Keratinocyte (primary cell): ENCODE measurements at regions not wholly inside any gene's neighbourhood (a gene's known extent, or its start where the extent isn't known, plus 50 kb on each side); places are given as distances from the start of the nearest gene placed in this dataset.

ENCODE experiments used
- DNase-seq: peaks from one replicate; pipeline ENCODE4 v3.0.0-alpha.2; 2011; ENCODE audit warnings: low read depth, missing footprints, low spot score
- FAIRE-seq: peaks from 2 replicates; lab custom pipeline; 2011; peaks lifted over from hg19 to GRCh38; lab: Jason Lieb, UNC
- H2AFZ ChIP-seq: 2 replicates; pipeline ENCODE4 v1.6.0; 2012; ENCODE audit warnings: low read length, control low read depth, inconsistent platforms; ENCODE audit not compliant: control insufficient read depth
- H3K27ac ChIP-seq: 2 replicates; pipeline ENCODE4 v1.5.1; 2011; ENCODE audit warnings: low read length; ENCODE audit not compliant: control insufficient read depth, insufficient read depth
- H3K27me3 ChIP-seq: 3 replicates; pipeline ENCODE4 v1.6.0; 2011; ENCODE audit warnings: low read length; ENCODE audit not compliant: control insufficient read depth, insufficient read depth; ENCODE audit errors: extremely low read depth
- H3K36me3 ChIP-seq, 2 experiments: 2 replicates in 1 of 2; 3 replicates in 1 of 2; pipeline ENCODE4 v1.5.1; 2011; ENCODE audit warnings: low read length in 2 of 2, mild to moderate bottlenecking in 1 of 2; ENCODE audit not compliant: control insufficient read depth in 2 of 2, insufficient read depth in 2 of 2; ENCODE audit errors: extremely low read depth in 1 of 2
- H3K4me1 ChIP-seq: 3 replicates; pipeline ENCODE4 v1.5.1; 2011; ENCODE audit warnings: low read length; ENCODE audit not compliant: control insufficient read depth, insufficient read depth; ENCODE audit errors: extremely low read depth
- H3K4me2 ChIP-seq: 3 replicates; pipeline ENCODE4 v1.6.0; 2011; ENCODE audit warnings: low read depth, low read length; ENCODE audit not compliant: control insufficient read depth, insufficient read depth; ENCODE audit errors: extremely low read depth
- H3K4me3 ChIP-seq, 3 experiments: fragments of 200-600 bp in 1 of 3; sonication (generic) in 1 of 3; 2 replicates in 2 of 3; 3 replicates in 1 of 3; pipeline ENCODE4 v1.5.1; 2011 to 2016; ENCODE audit warnings: low read length in 3 of 3, mild to moderate bottlenecking in 3 of 3, control low read depth in 2 of 3, inconsistent platforms in 1 of 3, low read depth in 1 of 3, mixed read lengths in 1 of 3, mixed run types in 1 of 3, moderate library complexity in 1 of 3; ENCODE audit not compliant: control insufficient read depth in 2 of 3, insufficient read depth in 2 of 3; ENCODE audit errors: extremely low read depth in 1 of 3
- H3K79me2 ChIP-seq: 2 replicates; pipeline ENCODE4 v1.6.0; 2012; ENCODE audit warnings: low read length; ENCODE audit not compliant: control insufficient read depth, insufficient read depth
- H3K9ac ChIP-seq: 3 replicates; pipeline ENCODE4 v1.6.0; 2011; ENCODE audit warnings: low read length; ENCODE audit not compliant: control insufficient read depth, insufficient read depth; ENCODE audit errors: extremely low read depth
- H3K9me1 ChIP-seq: 3 replicates; pipeline ENCODE4 v1.6.0; 2011; ENCODE audit warnings: low read length; ENCODE audit not compliant: control insufficient read depth, insufficient read depth; ENCODE audit errors: extremely low read depth
- H3K9me3 ChIP-seq: 2 replicates; pipeline ENCODE4 v1.5.1; 2012; ENCODE audit warnings: low read depth, low read length; ENCODE audit not compliant: control insufficient read depth
- H4K20me1 ChIP-seq: 3 replicates; pipeline ENCODE4 v1.6.0; 2011; ENCODE audit warnings: low read length; ENCODE audit not compliant: control insufficient read depth, insufficient read depth; ENCODE audit errors: extremely low read depth
- CTCF ChIP-seq, 3 experiments: IDR thresholded peaks in 1 of 3; conservative IDR thresholded peaks in 1 of 3; optimal IDR thresholded peaks in 1 of 3; 2 replicates in 2 of 3; 3 replicates in 1 of 3; pipeline versions ENCODE3 to v1.5.1; 2011; ENCODE audit warnings: low read length in 3 of 3, mild to moderate bottlenecking in 3 of 3, moderate library complexity in 2 of 3, control low read depth in 1 of 3, inconsistent platforms in 1 of 3; ENCODE audit not compliant: insufficient read depth in 2 of 3; ENCODE audit errors: extremely low read depth in 1 of 3
- EZH2 ChIP-seq: IDR thresholded peaks from one replicate; pipeline ENCODE4 v1.6.1; 2012; ENCODE audit warnings: inconsistent platforms, mild to moderate bottlenecking, low read length, moderate library complexity
- dilution Hi-C: fragments of 300-500 bp; cut with MboI; formaldehyde crosslinking; loops from one replicate; pipeline ENCODE4 v1.7.0; 2020; ENCODE audit warnings: low sequenced_read_pairs; ENCODE audit not compliant: extremely low pct_ligation_motif_present

GRCh38 chr15:79540551-79540950 is 108.4 kb downstream of the MINAR1 start:
- H2AFZ ChIP-seq = no peak overlapping the region
- H3K9me3 ChIP-seq = no peaks in the 10 kb centered on the region
- H3K4me2 ChIP-seq = no peak overlapping the region
- no peaks in the 10 kb centered on the region for H3K36me3 ChIP-seq
- no peaks in the 10 kb centered on the region for H3K9me1 ChIP-seq
- no peak overlapping the region for H3K27ac ChIP-seq
- no peak overlapping the region for H3K9ac ChIP-seq
- no peaks in the 10 kb centered on the region for H3K27me3 ChIP-seq
- dilution Hi-C loops = no loop called here
- H3K4me1 ChIP-seq = no peaks in the 10 kb centered on the region
- H3K79me2 ChIP-seq = no peaks in the 10 kb centered on the region
- TF ChIP-seq EZH2 = no peak
- no peak for TF ChIP-seq CTCF (optimal IDR thresholded peaks at IDR 0.05 in 1 of 3, IDR thresholded peaks at IDR 0.05 in 1 of 3, conservative IDR thresholded peaks at IDR 0.05 in 1 of 3; ENCODE audit: extremely low read depth in 1 of 3, insufficient read depth in 2 of 3, low read length in 3 of 3)
- no peaks in the 10 kb centered on the region for H4K20me1 ChIP-seq
- no peak overlapping the region for H3K4me3 ChIP-seq
- FAIRE-seq (no peak), DNase-seq (no peak)

- H4K20me1 ChIP-seq = no peaks in the 10 kb centered on the region
- no peaks in the 10 kb centered on the region for H3K4me1 ChIP-seq
- no peak for TF ChIP-seq EZH2
- TF ChIP-seq CTCF (optimal IDR thresholded peaks at IDR 0.05 in 1 of 3, IDR thresholded peaks at IDR 0.05 in 1 of 3, conservative IDR thresholded peaks at IDR 0.05 in 1 of 3; ENCODE audit: extremely low read depth in 1 of 3, insufficient read depth in 2 of 3, low read length in 3 of 3) = no peak
- no peak overlapping the region for H3K4me3 ChIP-seq
- H3K27ac ChIP-seq = no peak overlapping the region
- no peaks in the 10 kb centered on the region for H3K9me3 ChIP-seq
- no peak overlapping the region for H3K4me2 ChIP-seq
- H2AFZ ChIP-seq = no peak overlapping the region
- dilution Hi-C loops = no loop called here
- DNase-seq = no peak
- H3K9ac ChIP-seq = no peak overlapping the region
- no peak for FAIRE-seq
- no peaks in the 10 kb centered on the region for H3K9me1 ChIP-seq
- H3K79me2 ChIP-seq = no peaks in the 10 kb centered on the region
- H3K27me3 ChIP-seq = no peaks in the 10 kb centered on the region
- H3K36me3 ChIP-seq = no peaks in the 10 kb centered on the region
These were observed 109.1 kb downstream of the MINAR1 start for GRCh38 chr15:79541196-79541595.
